HG03103 (cell line): ENCODE measurements at regions not wholly inside any gene's neighbourhood (a gene's known extent, or its start where the extent isn't known, plus 50 kb on each side); places are given as distances from the start of the nearest gene placed in this dataset.
"Not testable (repeated sequence)": the region's sequence is repeated elsewhere in the genome, so short reads cannot be mapped to it uniquely, and the experiment has no call there.

ENCODE experiments used
- ATAC-seq: cut with Tn5 transposase; IDR thresholded peaks from one replicate; pipeline ENCODE4 v1.9.1; 2021; ENCODE audit warnings: low read depth; ENCODE audit not compliant: unreplicated experiment

GRCh38 chrX:77390365-77390764, 56.8 kb upstream of the FGF16 start:
- ATAC-seq = not testable (repeated sequence)

GRCh38 chrX:77396781-77397180, 50.4 kb upstream of the FGF16 start:
- no peak for ATAC-seq
